Stomach (tissue), 4 donors: ENCODE measurements at regions not wholly inside any gene's neighbourhood (a gene's known extent, or its start where the extent isn't known, plus 50 kb on each side); places are given as distances from the start of the nearest gene placed in this dataset.

Experiments used
- CTCF ChIP-seq, 7 experiments: fragments of 450-650 bp in 4 of 7; fragments of 200-600 bp in 3 of 7; sonication (generic) in 3 of 7; IDR thresholded peaks; one replicate each; pipeline ENCODE4 v1.5.1; 2016 to 2019; ENCODE audit warnings: antibody characterized with exemption in 7 of 7, control low read depth in 2 of 7, mild to moderate bottlenecking in 1 of 7
- EP300 ChIP-seq: sonication (generic); formaldehyde crosslinking; IDR thresholded peaks from one replicate; pipeline ENCODE4 v1.6.1; 2017; ENCODE audit warnings: antibody characterized with exemption
- POLR2A ChIP-seq, 4 donors: fragments of 450-650 bp; IDR thresholded peaks; one replicate each; pipeline ENCODE4 v1.6.1; 2016; ENCODE audit warnings: antibody characterized with exemption in 4 of 4, control low read depth in 2 of 4, mild to moderate bottlenecking in 1 of 4, moderate library complexity in 1 of 4
- POLR2AphosphoS5 ChIP-seq, 3 donors: sonication (generic); formaldehyde crosslinking; IDR thresholded peaks; one replicate each; pipeline ENCODE4 v1.6.1; 2016; ENCODE audit warnings: antibody characterized with exemption in 3 of 3

GRCh38 chr5:17430241-17430640 is 67.8 kb upstream of the TAF11L2 start:
- TF ChIP-seq EP300 (no peak), CTCF (IDR thresholded peaks at IDR 0.05) (no peak), POLR2A (IDR thresholded peaks at IDR 0.05) (no peak), POLR2AphosphoS5 (IDR thresholded peaks at IDR 0.05) (no peak)
